Spinal cord (tissue), 9 donors: ENCODE measurements at regions not wholly inside any gene's neighbourhood (a gene's known extent, or its start where the extent isn't known, plus 50 kb on each side); places are given as distances from the start of the nearest gene placed in this dataset.

Experiments
- DNase-seq, 6 donors: peaks; one replicate each; pipeline versions ENCODE4 v3.0.0 to v3.0.0-alpha.2; 2013 to 2015; ENCODE audit warnings: low spot score in 6 of 6, low read depth in 4 of 6
- H3K27ac ChIP-seq: one replicate; pipeline ENCODE4 v1.5.1; 2013; ENCODE audit warnings: low read depth, low read length, control low read depth
- H3K27me3 ChIP-seq: one replicate; pipeline ENCODE4 v1.6.1; 2013; ENCODE audit warnings: low read length; ENCODE audit not compliant: control insufficient read depth, insufficient read depth
- H3K36me3 ChIP-seq: one replicate; pipeline ENCODE4 v1.6.1; 2013; ENCODE audit warnings: low read length; ENCODE audit not compliant: control insufficient read depth, insufficient read depth
- H3K4me1 ChIP-seq: one replicate; pipeline ENCODE4 v1.6.1; 2013; ENCODE audit warnings: low read length; ENCODE audit not compliant: control insufficient read depth, insufficient read depth
- H3K4me3 ChIP-seq: one replicate; pipeline ENCODE4 v1.5.1; 2013; ENCODE audit warnings: low read depth, low read length, control low read depth
- H3K9me3 ChIP-seq: one replicate; pipeline ENCODE4 v1.6.1; 2013; ENCODE audit warnings: low read length; ENCODE audit not compliant: control insufficient read depth, insufficient read depth
- WGBS: methylation state at CpG from one replicate; pipeline ENCODE4 v1.1.5; 2013; ENCODE audit warnings: missing lambda C conversion rate; ENCODE audit not compliant: insufficient coverage; 5-methylcytosine and 5-hydroxymethylcytosine counted together
- donor health status: healthy.

DNA sequence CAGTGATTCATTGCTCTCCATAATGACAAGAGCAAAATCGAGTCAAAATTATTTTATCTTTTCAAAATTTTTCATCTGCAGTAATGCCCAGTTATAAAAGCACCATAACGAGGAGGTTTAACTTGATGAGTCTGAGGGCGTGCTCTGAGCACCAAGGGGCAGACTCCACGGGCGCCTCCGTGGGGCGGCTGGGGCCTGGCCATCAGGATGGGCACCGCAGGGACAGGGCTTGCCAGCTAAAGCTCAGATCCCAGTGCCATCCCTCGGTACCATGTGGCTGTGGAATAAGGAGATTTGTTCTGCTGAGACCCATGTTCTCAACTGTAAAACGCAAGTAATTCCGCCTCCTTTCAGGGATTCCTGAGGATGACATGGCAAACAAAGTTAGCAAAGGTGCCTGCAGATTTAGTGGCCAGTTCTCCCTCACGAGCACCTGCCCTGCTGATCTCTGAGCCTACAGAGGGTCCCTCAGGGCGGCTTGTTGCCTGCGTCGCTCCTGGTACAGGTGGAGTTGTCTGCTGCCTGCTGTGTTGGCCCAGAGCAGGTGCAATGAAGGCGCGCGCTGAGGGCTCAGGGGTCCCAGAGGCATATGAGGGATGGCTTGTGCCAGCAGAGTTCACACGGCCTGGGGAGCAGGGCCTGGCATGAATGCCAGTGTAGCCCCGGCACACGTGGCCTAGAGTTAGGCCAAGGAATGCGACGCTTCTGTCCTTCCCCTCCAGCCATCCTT is 584.4 kb downstream of the TCERG1L start:
- H3K4me3 ChIP-seq = no peak overlapping the region
- DNase-seq = no peak
- H3K36me3 ChIP-seq = no peaks in the 10 kb centered on the region
- no peaks in the 10 kb centered on the region for H3K9me3 ChIP-seq
- H3K4me1 ChIP-seq = peaks cover 19% of the 10 kb centered on the region
- no peaks in the 10 kb centered on the region for H3K27me3 ChIP-seq
- WGBS = 84% methylated on average over 20 of the region's 23 CpGs
- H3K27ac ChIP-seq = no peak overlapping the region

- H3K9me3 ChIP-seq = no peaks in the 10 kb centered on the region
- WGBS = 70% methylated on average over 15 of the region's 15 CpGs
- H3K27me3 ChIP-seq = no peaks in the 10 kb centered on the region
- H3K4me1 ChIP-seq = peaks cover 19% of the 10 kb centered on the region
- no peak for DNase-seq
- H3K27ac ChIP-seq = no peak overlapping the region
- H3K36me3 ChIP-seq = no peaks in the 10 kb centered on the region
- H3K4me3 ChIP-seq = no peak overlapping the region
Observed at GRCh38 chr10:130727766-130728490, 583.6 kb downstream of the TCERG1L start.

GRCh38 chr10:130728531-130729215 is 582.8 kb downstream of the TCERG1L start:
- 87% methylated on average over 21 of the region's 23 CpGs for WGBS
- Histone ChIP-seq H3K4me1 (peaks cover 19% of the 10 kb centered on the region), H3K27me3 (no peaks in the 10 kb centered on the region), H3K27ac (no peak overlapping the region), H3K9me3 (no peaks in the 10 kb centered on the region), H3K36me3 (no peaks in the 10 kb centered on the region), H3K4me3 (no peak overlapping the region)
- DNase-seq = no peak

DNA sequence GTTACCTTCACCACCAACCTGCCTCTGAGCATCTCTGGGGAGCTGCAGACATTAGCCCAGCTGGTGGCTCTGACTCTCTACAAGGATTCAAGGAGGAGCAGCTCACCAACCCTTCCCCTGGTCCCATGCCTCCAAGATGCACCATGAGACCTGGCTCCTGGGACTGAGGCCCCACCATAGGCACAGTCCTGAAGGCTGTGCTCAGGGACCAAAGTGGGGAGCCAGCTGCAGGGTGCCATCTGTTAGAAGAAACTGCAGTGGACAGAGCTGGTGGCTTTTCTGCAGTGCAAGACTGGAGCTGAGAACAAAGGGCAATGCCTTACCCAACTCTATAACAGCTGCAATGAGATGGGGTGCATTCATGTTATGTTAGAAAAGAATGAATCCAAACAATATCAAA is 581.6 kb downstream of the TCERG1L start:
- no peaks in the 10 kb centered on the region for H3K36me3 ChIP-seq
- H3K27me3 ChIP-seq = no peaks in the 10 kb centered on the region
- DNase-seq = no peak
- H3K4me1 ChIP-seq = peaks cover 19% of the 10 kb centered on the region
- no peaks in the 10 kb centered on the region for H3K9me3 ChIP-seq
- no peak overlapping the region for H3K27ac ChIP-seq
- no peak overlapping the region for H3K4me3 ChIP-seq

DNA sequence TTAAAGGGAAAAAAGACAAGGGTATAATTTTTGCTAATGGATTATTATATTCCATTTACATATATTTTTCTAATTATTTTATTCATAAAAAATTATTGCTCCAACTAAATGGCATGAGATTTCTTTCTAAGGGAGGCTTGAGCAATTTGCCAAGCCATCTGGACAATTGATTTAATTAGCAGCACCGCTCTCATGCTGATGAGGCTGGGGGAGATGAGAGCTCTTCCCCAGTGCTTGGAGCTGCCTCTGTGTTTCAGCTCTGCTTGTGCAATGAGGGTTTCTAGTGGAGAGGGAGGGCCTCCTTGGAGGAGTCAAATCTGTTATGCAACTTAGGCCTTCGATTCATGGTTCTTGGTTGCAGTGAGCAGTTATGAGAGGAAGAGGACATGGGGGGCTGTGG is 574.3 kb downstream of the TCERG1L start:
- Histone ChIP-seq H3K27me3 (no peaks in the 10 kb centered on the region), H3K27ac (no peak overlapping the region), H3K4me3 (no peak overlapping the region), H3K9me3 (no peaks in the 10 kb centered on the region), H3K4me1 (peaks cover 7% of the 10 kb centered on the region), H3K36me3 (no peaks in the 10 kb centered on the region)
- 51% methylated on average over 2 of the region's 2 CpGs for WGBS
- peak in 2 of 6 donors; percentile 55 to 66 for DNase-seq

DNA sequence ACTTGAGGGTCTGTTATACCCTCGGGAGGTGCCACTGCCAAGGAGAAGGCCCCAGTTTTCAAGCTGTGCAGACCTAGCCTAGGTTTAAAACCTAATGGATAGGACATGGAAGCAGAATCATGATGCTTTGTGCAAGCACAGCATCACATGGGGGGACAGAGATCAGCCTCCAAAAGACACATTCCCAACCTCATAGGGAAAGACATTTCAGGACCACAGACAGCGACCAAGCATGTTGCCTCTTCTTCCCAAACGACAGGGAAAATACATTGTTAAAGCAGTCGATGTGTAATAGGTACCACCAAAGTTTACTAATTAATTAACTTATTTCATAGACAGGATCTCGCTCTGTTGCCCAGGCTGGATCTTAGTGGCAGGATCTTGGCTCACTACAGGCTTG is 573.9 kb downstream of the TCERG1L start:
- H3K27me3 ChIP-seq = no peaks in the 10 kb centered on the region
- DNase-seq = peak in 2 of 6 donors; percentile 38 to 69
- H3K27ac ChIP-seq = no peak overlapping the region
- no peaks in the 10 kb centered on the region for H3K36me3 ChIP-seq
- H3K4me3 ChIP-seq = no peak overlapping the region
- peaks cover 7% of the 10 kb centered on the region for H3K4me1 ChIP-seq
- H3K9me3 ChIP-seq = no peaks in the 10 kb centered on the region
- 64% methylated on average over 1 of the region's 5 CpGs for WGBS

- WGBS = 98% methylated on average over 5 of the region's 6 CpGs
- Histone ChIP-seq H3K27ac (no peak overlapping the region), H3K36me3 (no peaks in the 10 kb centered on the region), H3K4me3 (no peak overlapping the region), H3K4me1 (peaks cover 9% of the 10 kb centered on the region), H3K9me3 (no peaks in the 10 kb centered on the region), H3K27me3 (no peaks in the 10 kb centered on the region)
- no peak for DNase-seq
Observed at GRCh38 chr10:130739016-130739756, 572.3 kb downstream of the TCERG1L start.

- WGBS = 92% methylated on average over 9 of the region's 9 CpGs
- Histone ChIP-seq H3K36me3 (no peaks in the 10 kb centered on the region), H3K9me3 (no peaks in the 10 kb centered on the region), H3K27me3 (no peaks in the 10 kb centered on the region), H3K4me3 (no peak overlapping the region), H3K4me1 (peaks cover 12% of the 10 kb centered on the region), H3K27ac (no peak overlapping the region)
- no peak for DNase-seq
Observed at GRCh38 chr10:130739757-130740145, 571.8 kb downstream of the TCERG1L start.

DNA sequence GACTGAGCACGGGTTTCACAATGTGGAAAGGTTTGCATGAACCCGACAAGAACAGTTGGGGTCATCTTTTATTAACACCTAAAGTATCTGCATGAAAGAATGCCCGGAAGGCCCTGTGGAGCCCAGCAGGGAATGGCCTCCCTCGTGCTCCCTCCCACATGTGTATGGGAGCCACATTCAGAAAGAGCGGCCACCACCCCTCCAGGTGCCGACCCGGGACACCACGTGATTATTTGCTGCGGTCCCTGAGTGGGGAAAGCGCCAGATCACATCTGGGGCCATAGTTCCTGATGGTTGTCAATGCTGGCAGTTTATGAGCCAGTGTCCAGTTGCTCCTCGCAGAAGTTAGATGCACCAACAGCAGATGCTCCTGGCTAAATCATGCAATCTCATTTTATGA is 571.4 kb downstream of the TCERG1L start:
- H3K4me1 ChIP-seq = peaks cover 12% of the 10 kb centered on the region
- no peak overlapping the region for H3K4me3 ChIP-seq
- H3K27me3 ChIP-seq = no peaks in the 10 kb centered on the region
- 86% methylated on average over 10 of the region's 11 CpGs for WGBS
- no peaks in the 10 kb centered on the region for H3K36me3 ChIP-seq
- H3K9me3 ChIP-seq = no peaks in the 10 kb centered on the region
- H3K27ac ChIP-seq = no peak overlapping the region
- no peak for DNase-seq
